Central memory CD4-positive, alpha-beta T cell (primary cell): ENCODE measurements at regions not wholly inside any gene's neighbourhood (a gene's known extent, or its start where the extent isn't known, plus 50 kb on each side); places are given as distances from the start of the nearest gene placed in this dataset.

Experiments used
- DNase-seq: peaks from one replicate; pipeline ENCODE4 v3.0.0; 2022

DNA sequence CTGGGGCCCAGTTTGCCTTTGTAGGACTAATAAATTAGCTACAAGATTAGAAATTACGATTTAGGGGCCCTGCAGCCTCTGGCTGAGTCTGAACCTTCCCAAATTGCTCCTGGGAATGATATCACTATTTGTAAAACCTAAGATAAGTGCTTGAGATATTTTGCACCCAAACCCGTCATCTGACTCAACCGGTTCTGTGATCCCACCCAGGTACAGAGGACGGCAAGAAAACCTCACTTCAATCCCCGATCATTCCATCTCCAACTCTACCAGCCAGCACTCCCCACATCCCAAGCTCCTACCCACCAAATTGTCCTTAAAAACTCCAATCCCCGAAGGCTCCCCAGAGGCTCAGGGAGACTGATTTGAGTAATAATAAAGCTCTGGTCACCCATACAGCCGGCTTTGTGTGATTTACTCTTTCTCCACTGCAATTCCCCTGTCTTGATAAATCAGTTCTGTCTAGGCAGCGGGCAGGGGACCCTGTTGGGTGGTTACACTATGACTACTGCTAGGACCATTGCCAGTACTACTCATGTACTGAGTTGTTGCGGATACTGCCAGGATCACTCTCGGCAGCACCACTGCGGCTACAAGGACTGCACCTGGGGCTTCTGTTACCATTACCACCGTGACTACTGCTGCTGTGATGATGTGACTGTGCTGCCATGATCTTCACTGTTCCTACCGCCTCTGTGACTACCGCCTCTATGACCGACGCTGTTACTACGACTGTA, 73.1 kb downstream of the IRF8 start:
- DNase-seq = no peak

GRCh38 chr16:85974428-85975375, 75.7 kb downstream of the IRF8 start:
- no peak for DNase-seq

DNA sequence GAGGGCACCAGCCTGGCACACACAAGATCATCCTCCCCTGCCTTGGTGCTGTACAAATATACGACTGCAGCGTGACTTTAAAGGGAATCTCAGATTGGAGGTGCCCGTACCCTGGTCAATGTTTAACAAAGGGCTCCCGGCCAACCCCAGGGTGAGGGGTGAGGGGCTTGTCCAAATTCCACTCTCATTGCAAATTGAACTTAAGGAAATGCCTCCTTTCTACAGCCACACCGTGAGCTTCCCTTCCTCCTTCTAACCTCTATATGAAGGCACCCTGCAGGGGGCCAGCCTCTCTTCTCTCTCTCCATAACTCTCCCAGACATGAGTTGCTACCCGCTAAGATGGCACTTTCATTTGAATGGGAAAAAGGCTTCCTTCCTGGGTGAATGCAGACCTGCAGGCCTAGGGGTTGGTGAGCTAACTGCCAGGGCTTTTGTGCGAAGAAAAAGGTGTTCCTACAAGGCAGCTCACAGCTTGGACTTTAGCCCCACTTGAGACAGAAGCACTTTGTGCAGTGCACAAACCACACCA, 76.6 kb downstream of the IRF8 start:
- no peak for DNase-seq

GRCh38 chr16:85978291-85978775, 79.4 kb downstream of the IRF8 start:
- DNase-seq = no peak

GRCh38 chr16:85978976-85979375, 80.0 kb downstream of the IRF8 start:
- no peak for DNase-seq

DNA sequence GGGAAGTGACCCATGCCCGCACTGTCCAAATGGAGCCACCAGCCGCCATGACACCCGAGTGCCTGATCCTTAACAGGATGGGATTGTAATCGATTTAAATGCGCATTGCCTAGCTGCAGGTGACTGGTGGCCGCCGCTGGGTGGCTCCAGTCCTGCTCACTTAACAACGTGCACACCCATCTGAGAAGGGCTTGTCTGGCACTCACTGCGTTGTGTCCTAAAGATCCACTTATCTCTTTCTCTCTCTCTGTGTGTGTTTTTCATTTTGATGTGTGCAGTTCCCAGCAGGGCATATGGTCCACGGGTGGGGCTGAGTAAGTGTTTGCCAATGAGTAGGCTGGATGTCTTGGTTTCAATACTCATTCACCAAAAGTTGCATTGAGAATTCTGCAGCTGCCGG, 80.6 kb downstream of the IRF8 start:
- DNase-seq = no peak

GRCh38 chr16:85980686-85981085, 81.7 kb downstream of the IRF8 start:
- DNase-seq = no peak

DNA sequence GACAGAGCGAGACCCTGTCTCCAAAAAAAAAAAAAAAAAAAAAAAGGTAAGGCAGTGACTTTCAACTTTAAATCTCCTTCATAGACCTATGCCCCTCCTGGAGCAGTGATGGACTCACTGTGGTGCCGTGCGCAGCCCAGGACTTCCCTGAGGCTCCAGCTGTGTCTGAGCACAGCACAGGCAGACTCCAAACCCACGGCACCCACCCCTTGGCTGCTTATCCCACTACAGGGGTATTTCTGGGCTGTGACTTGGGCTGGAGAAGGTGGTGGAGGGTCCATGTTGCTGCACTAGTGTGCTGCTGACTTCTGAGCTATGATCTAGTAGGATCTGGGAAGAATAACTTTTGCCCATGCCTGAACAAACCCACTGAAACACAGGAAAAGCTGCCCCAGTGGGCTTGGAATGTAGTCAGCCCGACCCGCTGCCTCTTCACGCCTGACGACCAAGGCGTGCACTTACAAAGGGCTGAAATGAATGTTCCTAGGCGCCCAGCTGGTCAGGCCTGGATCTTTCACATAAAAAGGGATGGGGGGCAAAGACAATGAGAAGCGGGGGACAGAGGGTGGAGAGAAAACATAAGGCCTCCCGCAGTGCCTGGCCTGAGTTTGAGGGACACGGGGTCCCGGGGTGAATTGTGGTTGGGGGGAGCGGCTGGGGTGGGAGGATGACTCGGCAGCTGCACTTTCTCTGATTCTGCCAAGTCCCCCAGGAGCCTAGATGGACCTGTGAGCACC, 83.0 kb downstream of the IRF8 start:
- no peak for DNase-seq

- DNase-seq = no peak
Measured at GRCh38 chr16:85982563-85982939, 83.6 kb downstream of the IRF8 start.

- DNase-seq = no peak
Measured at GRCh38 chr16:85983064-85983463, 84.1 kb downstream of the IRF8 start.

- DNase-seq = no peak
Measured at GRCh38 chr16:85983606-85984230, 84.8 kb downstream of the IRF8 start.

DNA sequence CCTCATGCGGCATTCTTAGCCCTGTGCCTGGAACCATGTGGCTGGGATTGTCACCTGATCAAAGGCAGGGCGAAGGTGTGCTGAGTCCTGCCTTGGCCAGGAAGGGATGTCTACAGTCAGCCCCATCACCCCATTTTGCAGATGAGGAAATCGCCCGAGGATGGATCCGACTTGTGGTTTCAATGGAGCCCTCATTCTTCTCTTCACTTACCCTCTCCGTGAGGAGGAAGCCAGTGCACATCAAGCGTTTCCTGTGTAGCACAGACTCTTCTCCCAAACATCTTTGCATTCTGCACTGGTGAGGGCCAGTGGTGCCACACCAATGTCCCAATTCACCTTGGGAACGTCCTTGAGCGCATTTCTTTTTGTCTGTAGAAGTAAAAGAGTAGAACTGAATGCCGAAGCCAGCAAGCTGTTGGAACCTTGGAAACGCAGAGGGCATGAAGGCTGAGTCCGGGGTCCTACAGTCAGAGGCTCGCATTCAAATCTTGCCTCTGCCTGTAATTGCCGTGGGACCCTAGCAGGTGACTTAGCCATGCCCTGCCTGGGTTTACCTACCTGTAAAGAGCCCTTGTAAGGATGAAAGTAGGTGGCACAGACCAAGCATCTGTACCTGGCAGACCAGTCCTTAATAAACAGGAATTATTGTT, 85.4 kb downstream of the IRF8 start:
- no peak for DNase-seq

DNA sequence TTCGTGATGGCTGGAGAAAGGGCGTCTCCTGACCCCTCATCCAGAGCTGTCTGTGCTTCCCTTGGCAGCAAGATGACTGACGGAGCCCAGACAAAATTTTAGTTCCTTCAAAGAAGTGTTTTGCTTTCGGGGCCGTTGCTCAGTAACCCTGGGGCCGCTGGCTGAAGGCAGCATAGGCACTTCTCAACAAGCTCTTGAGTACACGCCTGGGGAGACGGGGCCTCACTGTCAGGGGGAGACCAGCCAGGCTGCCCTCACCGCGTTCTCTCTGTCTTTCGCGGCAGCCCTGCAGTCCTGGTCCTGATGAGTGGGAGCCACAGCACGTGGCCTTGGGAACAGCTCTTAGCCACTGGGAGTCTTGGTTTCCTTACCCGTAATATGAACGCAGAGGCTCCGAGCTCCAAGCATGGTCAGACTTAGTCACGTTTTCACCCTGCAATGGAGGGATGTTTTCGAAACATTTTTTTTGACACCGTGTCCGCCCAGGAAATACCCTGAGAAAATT, 86.0 kb downstream of the IRF8 start:
- no peak for DNase-seq

GRCh38 chr16:85986931-85987749, 88.2 kb downstream of the IRF8 start:
- no peak for DNase-seq

DNA sequence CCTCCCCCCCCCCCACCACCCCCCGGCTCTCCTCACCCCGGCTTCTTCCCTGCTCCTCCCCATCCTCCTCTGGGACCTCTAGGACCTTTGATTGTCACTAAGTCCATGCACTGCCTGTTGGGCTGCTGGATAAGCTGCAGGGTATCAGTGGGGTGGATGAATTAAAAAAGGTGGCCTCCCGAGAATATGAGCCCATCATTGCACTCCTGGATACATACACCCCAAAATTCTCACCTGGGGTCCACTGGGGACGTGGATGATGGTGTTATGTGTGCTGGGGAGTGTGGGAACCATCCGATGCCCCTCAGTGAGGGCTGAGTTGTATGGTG, 88.8 kb downstream of the IRF8 start:
- no peak for DNase-seq

- no peak for DNase-seq
Measured at GRCh38 chr16:85988306-85988705, 89.3 kb downstream of the IRF8 start.

- no peak for DNase-seq
Measured at GRCh38 chr16:85988723-85989313, 89.9 kb downstream of the IRF8 start.

- no peak for DNase-seq
Measured at GRCh38 chr16:85989376-85989775, 90.4 kb downstream of the IRF8 start.

GRCh38 chr16:85989863-85990643, 91.1 kb downstream of the IRF8 start:
- DNase-seq = no peak

DNA sequence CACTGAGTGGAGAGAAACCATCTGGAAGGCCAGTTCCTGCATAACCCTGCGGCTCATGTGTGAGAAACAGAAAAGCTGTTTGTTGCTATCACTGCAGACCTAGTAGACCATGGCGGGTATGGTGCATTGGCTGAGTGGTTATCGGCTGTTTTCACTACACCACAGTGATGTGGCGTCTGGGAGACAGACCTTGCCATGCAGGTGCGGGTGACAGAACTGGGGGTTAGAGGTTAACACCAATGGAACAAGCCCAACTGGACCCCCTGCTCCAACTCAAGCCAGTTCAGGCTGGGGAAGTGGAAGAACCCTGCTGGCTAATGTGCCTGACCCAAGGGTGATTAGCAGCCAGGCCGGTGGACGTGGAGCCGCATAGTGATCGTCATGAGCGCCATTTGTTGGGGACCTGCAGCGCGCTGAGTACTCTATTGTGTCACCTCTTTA, 91.9 kb downstream of the IRF8 start:
- no peak for DNase-seq
